A549 (cell line): ENCODE measurements at regions not wholly inside any gene's neighbourhood (a gene's known extent, or its start where the extent isn't known, plus 50 kb on each side); places are given as distances from the start of the nearest gene placed in this dataset.

Experiments
- CBX8 ChIP-seq: fragments of 200-600 bp; sonication (generic); IDR thresholded peaks from 2 replicates; pipeline ENCODE4 v1.6.1; 2016
- CEBPB ChIP-seq, 2 experiments: fragments of >200 bp in 1 of 2; sonication (Bioruptor Twin) in 1 of 2; formaldehyde crosslinking in 1 of 2; IDR thresholded peaks; 2 replicates each; pipeline ENCODE4 v1.6.1; 2012 to 2016
- CTCF ChIP-seq: fragments of >200 bp; sonication (Bioruptor Twin); formaldehyde crosslinking; IDR thresholded peaks from 3 replicates; pipeline ENCODE4 v1.5.1; 2016
- EP300 ChIP-seq, 2 experiments: fragments of >200 bp; sonication (Bioruptor Twin); formaldehyde crosslinking; IDR thresholded peaks; 2 replicates in 1 of 2; 3 replicates in 1 of 2; pipeline ENCODE4 v1.6.1; 2016 to 2017
- HMGXB4 ChIP-seq: fragments of 250-450 bp; sonication (Bioruptor Pico); IDR thresholded peaks from 2 replicates; pipeline ENCODE4 v1.5.0; 2021; ENCODE audit warnings: mild to moderate bottlenecking, moderate library complexity, borderline replicate concordance
- KDM1A ChIP-seq: fragments of 200-600 bp; sonication (generic); IDR thresholded peaks from 2 replicates; pipeline ENCODE4 v1.6.1; 2016; ENCODE audit warnings: low read depth, mild to moderate bottlenecking
- MYC ChIP-seq: IDR thresholded peaks from 2 replicates; pipeline ENCODE4 v1.6.1; 2012; ENCODE audit warnings: mild to moderate bottlenecking, inconsistent platforms, low read length, improper control_type of control experiment, borderline replicate concordance
- NR3C1 ChIP-seq: fragments of >200 bp; sonication (Bioruptor Twin); formaldehyde crosslinking; IDR thresholded peaks from 3 replicates; pipeline ENCODE4 v1.6.1; 2017
- POLR2A ChIP-seq: IDR thresholded peaks from 2 replicates; pipeline ENCODE4 v1.6.1; 2012; ENCODE audit warnings: mild to moderate bottlenecking, low read length
- REST ChIP-seq: fragments of 200-600 bp; sonication (generic); IDR thresholded peaks from 2 replicates; pipeline ENCODE4 v1.6.1; 2016; ENCODE audit warnings: antibody characterized with exemption, mild to moderate bottlenecking, moderate library complexity
- RFX5 ChIP-seq: fragments of 450-650 bp; IDR thresholded peaks from 2 replicates; pipeline ENCODE4 v1.7.1; 2014; ENCODE audit warnings: antibody characterized with exemption, mild to moderate bottlenecking, moderate library complexity
- SREBF2 ChIP-seq: fragments of 450-650 bp; IDR thresholded peaks from 2 replicates; pipeline ENCODE4 v1.6.1; 2014; ENCODE audit warnings: mild to moderate bottlenecking, moderate library complexity
- TP53 ChIP-seq: fragments of 250-450 bp; sonication (Bioruptor Pico); IDR thresholded peaks from 2 replicates; pipeline ENCODE4 v1.5.0; 2021; ENCODE audit warnings: mild to moderate bottlenecking, moderate library complexity
- ZFP36 ChIP-seq: fragments of 450-650 bp; IDR thresholded peaks from 2 replicates; pipeline ENCODE4 v1.6.1; 2014; ENCODE audit warnings: borderline replicate concordance; ENCODE audit not compliant: partially characterized antibody

GRCh38 chr12:19802915-19803314 lies 363.6 kb downstream of the AEBP2 start:
- TF ChIP-seq CTCF (no peak), NR3C1 (no peak), POLR2A (no peak), TP53 (CRISPR knock-in tag) (no peak), REST (no peak), ZFP36 (no peak), MYC (no peak), CBX8 (no peak), SREBF2 (no peak), CEBPB (IDR thresholded peaks at IDR 0.05) (no peak), RFX5 (no peak), EP300 (IDR thresholded peaks at IDR 0.05) (no peak), KDM1A (no peak), HMGXB4 (no peak)
